ENCODE measurements at regions not wholly inside any gene's neighbourhood (a gene's known extent, or its start where the extent isn't known, plus 50 kb on each side); places are given as distances from the start of the nearest gene placed in this dataset.

DNA sequence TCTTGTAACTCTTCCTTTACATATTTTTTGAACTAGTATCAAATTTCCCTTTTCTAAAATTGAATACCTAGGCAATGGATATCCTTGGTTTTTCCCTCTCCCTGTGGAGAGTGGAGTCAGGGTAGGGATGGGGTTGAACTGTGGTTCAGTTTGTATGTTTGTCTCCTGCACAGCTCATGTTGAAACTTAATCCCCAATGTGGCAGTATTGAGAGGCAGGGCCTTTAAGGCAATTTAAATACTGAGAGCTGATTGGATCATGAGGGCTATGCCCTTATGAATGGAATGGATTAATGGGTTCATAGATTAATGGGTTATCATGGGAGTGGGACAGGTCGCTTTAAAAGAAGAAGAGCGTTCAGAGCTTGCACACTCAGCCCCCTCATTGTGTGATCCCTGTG lies 127.2 kb upstream of the RGS6 start:
- TF ChIP-seq POLR2A (IDR thresholded peaks at IDR 0.05; ENCODE audit: low read length) (no peak), GATA1 (IDR thresholded peaks at IDR 0.05; ENCODE audit: low read depth, low read length) (no peak)

Measured in erythroblast (primary cell).